NCI-H82 (cell line): ENCODE measurements at regions not wholly inside any gene's neighbourhood (a gene's known extent, or its start where the extent isn't known, plus 50 kb on each side); places are given as distances from the start of the nearest gene placed in this dataset.

Experiments used
- DNase-seq: peaks from one replicate; lab custom pipeline; 2025; lab: John Stamatoyannopoulos, UW

DNA sequence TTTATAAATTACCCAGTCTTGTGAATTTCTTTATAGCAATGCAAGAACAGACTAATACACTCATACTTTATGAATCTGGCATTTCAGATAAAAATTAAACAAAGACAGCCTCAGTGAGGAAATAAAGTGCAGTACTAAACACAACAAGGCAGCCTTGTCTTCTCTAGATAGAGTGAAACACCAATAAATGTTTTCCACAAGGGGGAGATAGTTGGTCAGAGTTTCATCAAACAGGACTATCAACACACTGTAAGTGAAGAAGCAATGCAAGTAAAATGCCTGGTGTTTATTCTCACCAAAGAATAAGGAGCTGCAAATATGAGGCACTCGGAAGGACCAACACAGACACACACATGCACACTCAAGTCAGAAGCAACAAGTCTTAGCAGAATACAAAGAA, 62.8 kb downstream of the FAM9B start:
- peak; percentile 52 for DNase-seq

- DNase-seq = no peak
Measured at GRCh38 chrX:8969378-8969777, 64.5 kb downstream of the FAM9B start.

GRCh38 chrX:8967461-8967860, 66.5 kb downstream of the FAM9B start:
- DNase-seq = no peak

DNA sequence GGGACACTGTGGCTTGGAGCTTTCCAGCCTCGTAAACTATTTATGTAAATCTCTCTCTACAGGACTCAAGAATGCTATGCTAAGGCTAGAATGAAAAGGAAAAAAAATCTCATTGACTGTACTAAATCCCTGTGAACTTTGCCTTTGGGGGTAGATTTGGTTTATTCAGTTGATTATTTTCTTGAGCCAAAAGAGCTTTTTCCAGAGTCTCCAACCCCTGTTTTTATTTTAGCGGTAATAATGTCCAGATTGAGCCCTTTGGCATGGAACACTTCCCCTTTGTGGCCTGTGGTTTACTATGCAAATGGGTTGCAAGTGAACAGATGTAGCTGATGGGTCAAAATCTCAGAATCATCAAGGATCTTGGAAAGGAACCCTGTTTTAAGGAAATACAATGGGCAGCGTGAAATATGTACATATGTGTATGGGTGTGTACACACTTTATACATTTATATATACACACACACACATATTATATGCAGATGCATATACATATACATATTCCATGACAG, 72.9 kb downstream of the FAM9B start:
- no peak for DNase-seq

- DNase-seq = no peak
Measured at GRCh38 chrX:8955511-8955910, 78.4 kb downstream of the FAM9B start.

DNA sequence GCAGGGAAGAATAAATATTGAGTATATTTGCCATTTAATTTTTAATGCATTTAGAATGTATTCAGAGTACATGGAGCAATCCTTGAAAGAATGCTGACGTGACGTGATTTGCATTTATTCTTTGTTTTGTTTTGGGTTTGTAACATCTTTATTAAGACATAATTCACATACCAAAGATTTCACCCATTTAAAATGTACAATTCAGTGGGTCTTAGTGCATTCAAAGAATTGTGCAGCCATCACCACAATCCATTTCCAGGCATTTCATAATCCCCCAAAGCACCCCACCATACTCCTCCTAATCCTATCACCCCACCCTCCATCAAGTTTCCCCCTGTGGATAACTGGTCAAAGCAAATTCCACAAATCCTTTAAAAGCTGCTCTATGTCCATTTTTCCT, 87.4 kb downstream of the FAM9B start:
- no peak for DNase-seq

DNA sequence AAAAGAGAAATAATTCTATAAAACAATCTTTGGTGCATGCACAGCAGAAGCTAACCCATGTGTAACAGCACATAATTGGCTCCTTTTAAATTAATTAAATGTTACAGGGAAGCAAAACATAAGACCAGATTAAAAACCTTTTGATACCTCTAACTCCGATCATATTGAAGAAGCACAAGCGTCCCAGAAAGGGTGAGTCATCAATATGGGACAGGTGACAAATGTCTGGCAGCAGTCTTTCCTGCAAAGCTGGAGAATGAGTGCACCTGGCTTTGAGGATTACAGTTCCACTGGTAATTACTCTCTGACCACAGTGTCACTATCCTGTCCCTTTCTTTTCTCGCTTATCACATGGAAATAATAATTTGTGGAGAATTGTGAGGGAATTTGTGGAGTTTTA, 94.6 kb downstream of the FAM9B start:
- DNase-seq = peak; percentile 11

DNA sequence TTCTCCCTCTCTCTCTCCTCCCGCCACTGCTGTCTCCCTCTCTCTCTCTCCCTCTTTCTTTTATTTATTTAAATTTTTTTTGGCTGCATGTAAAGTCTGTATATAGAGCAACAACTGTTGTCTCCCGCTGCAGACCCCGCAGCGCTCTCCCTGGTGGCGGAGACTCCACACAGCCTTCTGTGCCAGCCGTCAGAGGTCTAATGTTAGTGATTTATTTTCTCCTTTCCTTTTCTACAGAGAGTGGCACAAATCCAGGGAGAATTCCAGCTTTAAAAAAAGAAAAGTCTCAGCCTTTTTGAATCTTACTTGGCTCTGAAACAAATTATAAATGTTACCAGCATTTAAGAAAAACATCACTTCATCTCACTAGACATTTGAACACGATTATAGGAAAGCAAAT, 106.2 kb downstream of the FAM9B start:
- DNase-seq = no peak

DNA sequence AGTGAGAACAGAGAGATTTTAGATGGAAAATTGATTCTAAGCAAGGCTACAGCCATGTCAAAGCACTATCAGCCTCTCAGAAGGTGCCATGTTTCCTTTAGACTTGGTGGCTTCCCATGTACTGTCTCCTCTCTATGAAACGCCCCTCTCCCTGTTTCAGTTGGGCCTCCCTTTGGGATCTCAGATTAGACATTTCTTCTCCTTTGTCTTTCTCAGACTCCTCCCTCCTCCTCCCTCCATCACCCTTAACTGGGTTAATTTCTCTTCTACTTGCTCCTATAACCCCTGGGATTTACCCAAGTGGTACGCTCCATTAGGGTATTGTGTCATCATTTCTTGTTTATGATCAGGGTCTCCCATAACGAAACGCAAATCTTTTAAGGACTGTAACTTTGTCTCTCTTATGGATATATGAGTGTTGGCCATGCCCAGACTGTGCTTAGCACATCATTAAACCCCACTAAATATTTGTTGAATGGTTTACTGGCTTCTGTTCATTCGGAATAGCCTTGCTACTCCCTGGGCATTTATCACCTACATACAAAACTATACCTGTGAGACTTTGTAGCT, 106.8 kb downstream of the FAM9B start:
- DNase-seq = no peak

DNA sequence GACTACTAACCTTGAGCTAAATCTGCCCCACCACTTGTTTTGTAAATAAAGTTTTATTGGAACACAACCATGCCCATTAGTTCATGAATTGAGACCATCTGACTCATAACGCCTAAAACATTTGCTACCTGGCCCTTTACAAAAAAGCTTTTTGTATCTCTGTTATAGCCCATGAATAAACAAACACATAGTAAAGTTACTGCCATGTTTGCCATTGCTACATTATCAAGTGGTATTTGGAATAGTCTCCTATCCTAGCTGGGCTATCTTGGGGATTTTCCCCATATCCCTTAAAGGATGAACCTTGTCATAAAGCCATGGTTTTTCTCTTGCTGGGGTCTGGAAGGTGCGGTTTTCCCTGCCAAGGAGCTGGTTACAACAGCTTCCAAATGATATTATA, 112.3 kb downstream of the FAM9B start:
- DNase-seq = no peak

DNA sequence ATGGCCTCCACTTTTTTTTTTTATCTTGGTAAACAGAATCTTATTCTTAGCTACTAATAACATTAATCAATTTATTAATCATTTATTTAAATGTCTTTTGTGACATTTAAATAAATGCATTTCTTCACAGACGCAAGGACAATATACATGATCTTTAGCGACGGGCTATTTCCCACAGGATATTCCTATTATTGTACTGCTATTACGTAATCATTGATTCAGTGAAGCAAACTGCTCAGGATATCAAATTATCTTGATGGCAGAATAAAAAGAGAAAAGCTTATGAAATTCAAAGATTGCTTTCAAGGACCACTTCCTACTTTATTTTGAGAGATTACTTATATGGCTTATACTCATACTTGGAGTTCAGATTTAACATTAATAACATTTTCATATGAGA, 114.1 kb downstream of the FAM9B start:
- no peak for DNase-seq

DNA sequence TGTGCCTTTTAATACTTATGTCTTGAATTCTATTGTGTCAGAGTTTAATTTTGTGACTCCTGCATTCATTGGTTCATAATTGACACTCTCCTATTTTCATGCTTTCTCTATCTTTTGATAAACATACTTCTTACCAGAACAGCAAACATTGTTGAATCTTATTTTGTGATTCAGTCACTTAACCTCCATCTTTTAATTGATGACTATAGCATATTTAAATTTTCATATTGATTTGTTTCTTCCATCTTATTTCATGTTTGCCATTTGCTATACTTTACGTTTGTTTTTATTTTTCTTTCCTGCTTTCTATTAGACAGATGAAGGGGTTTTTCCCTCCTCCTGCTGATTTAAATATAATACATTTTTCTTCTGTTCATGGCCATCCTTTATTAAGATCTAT, 115.5 kb upstream of the FAM9A start:
- DNase-seq = no peak

DNA sequence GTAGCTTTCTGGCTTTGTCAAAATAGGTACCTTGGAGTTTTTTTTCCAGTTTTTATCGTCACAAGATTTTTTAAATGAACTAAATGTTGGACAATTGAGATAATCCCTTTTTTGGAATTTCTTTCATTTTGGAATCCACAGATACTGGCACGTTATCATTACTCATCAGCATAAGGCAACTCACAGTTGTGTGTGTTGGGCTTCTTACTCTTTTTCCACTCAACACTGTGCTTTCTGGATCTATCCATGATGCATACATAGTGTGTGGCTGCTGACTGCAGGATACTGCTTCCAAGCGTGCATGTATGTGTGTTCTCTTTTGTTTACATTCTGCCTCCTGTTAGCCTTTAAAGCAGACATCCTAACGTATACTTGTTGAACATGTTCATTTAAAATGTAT, 113.5 kb upstream of the FAM9A start:
- DNase-seq = no peak

DNA sequence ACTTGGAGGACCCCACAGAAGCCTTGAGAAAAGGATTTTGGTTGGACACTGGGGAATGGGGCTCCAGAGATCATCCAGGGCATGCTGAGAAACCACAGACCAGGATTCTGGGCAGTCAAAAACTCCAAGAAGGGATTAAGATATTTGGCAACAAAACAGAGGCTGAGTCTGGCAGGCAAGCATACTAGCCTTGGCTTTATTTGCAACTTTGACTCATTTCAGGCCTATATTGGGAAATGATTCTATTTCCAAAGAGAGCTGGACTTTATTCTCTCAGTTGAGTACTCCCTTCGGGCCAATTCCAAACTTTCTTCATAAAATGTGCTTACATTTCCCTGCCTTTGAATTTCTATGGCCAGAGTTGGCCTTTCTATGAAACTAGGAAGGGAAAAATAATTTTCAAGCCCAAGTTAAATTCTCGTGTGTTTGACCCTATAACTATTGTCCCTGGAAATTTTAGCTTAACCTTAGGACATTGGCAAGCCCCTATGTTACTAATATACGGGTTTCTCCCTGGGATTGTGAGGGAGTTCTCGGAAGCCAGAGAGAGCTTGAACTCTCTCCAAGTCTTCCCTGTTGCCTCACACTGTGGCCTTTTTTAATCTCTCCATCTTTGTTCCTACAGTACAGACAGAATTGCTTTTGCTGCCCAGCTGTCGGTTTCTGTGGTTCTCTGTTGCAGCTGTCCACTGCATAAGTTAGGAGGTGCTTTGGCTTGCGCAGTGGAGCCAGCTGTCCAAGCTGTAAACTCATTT, 112.6 kb upstream of the FAM9A start:
- no peak for DNase-seq

DNA sequence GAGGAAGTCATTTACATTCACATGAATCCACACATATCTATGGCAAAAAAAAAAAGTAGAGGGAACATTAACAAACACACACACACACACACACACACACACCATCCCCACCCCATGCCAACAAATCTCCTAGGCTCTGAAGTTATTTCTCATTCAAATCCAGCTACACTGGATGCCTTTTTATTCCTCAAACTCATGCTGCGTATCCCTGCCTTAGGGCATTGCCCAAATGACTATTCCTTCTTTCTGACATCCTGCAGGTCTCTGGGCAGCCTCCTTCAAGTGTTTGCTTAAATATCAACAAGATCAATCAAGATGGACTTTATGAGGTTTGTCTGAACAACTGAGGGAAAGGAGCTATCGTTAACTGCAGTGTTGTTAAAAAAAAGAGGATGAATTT, 106.5 kb upstream of the FAM9A start:
- no peak for DNase-seq

GRCh38 chrX:8906299-8906938, 105.2 kb upstream of the FAM9A start:
- DNase-seq = no peak

- no peak for DNase-seq
Measured at GRCh38 chrX:8897259-8897658, 96.1 kb upstream of the FAM9A start.

DNA sequence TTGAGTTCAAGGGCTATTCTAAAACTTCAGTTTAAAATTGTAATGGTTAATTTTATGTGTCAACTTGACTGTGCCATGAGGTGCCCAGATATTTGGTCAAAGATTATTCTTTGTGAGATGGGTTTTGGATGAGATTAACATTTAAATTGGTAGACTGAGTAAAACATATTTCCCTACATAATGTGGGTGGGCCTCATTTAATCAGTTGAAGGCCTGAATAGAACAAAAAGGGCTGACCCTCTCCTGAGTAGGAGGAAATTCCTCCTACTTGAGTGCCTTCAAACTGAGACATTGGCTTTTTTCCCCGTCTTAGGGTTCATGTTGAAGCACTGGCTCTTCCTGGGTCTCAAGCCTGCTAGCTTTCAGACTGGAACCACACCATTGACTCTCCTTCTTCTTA, 89.6 kb upstream of the FAM9A start:
- no peak for DNase-seq

- no peak for DNase-seq
Measured at GRCh38 chrX:8887004-8887403, 85.8 kb upstream of the FAM9A start.

DNA sequence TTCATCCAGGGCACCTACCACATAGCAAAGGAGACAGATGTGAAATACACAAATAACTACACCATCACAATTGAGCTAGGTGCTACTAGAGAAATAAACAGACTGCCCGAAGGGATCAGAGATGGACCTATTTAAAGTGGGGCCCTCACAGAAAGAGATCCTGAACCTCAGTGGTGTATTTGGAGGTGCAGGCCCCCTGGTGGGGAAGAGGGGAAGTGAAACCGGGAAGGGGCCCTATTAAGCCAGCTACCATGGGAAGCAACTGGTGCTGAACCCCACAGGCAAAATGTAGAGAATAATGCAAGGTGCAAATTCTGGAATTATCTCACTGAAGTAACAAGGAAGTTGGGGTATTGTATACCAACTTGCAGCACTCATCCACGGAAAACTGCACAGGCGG, 78.6 kb upstream of the FAM9A start:
- peak; percentile 19 for DNase-seq

DNA sequence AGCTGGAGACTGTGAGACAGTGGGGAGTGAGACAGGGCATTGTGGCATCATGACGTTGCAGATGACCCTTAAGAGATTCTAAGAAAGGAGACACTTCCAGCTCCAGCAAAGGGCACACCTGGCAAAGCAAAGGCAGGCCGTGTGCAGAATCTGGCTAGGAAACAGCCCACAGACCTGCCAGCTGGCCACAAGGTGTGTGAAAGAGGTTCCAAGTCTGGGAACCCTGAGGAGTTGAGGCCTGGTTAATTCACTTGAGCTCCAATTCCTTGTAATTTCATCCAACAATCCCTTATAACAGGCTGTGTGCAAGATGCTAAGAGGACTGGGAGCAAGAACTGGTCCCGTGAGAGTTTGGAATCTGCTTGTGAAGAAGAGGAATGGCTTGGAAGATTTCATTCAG, 72.8 kb upstream of the FAM9A start:
- DNase-seq = no peak

GRCh38 chrX:8873102-8873501, 71.9 kb upstream of the FAM9A start:
- no peak for DNase-seq

DNA sequence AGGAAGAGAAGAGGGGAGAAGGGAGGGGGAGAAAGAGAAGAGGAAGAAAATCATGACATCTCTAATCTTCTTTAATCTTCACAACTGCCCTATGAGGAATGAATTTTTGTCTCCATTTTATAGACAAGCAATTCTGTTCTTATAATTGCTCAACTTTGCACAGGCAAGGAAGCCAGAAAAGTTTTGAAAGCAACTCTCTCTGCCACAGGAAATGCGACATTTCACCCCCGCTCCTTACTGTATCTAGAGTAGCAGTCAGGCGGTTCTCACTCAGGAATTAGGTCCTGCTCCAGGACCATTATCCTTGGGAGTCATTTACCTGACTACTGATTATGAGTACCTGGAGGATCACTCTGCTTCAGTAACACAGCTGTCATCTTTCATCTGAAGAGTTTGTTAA, 69.2 kb upstream of the FAM9A start:
- no peak for DNase-seq

- no peak for DNase-seq
Measured at GRCh38 chrX:8869812-8870211, 68.6 kb upstream of the FAM9A start.
